Left cardiac atrium (tissue), 4 donors: ENCODE measurements at regions not wholly inside any gene's neighbourhood (a gene's known extent, or its start where the extent isn't known, plus 50 kb on each side); places are given as distances from the start of the nearest gene placed in this dataset.
"Not testable (repeated sequence)": the region's sequence is repeated elsewhere in the genome, so short reads cannot be mapped to it uniquely, and the experiment has no call there.

Experiments
- ATAC-seq, 2 donors: fragments of 200-7000 bp; cut with Tn5 transposase; one replicate each; pipeline ENCODE4 v1.9.1; 2020; ENCODE audit warnings: mild to moderate bottlenecking in 2 of 2, moderate library complexity in 2 of 2
- DNase-seq: peaks from one replicate; pipeline ENCODE4 v3.0.0-alpha.2; 2020
- intact Hi-C, 2 donors: fragments of 100-400 bp; cut with DNase I; formaldehyde crosslinking; loops; one replicate each; pipeline versions ENCODE4 v1.14.1 to v1.15.1; 2022 to 2023
- donor health status: DM: no; HTN: yes; CAD: no.
- donor health status: DM: no; HTN: yes; CAD: no; lungs with severe emphysema.
- donor health status: DM: yes; HTN: yes; CAD: no.
- donor health status: Dilated cardiomyopathy.

- ATAC-seq = no peak
- intact Hi-C loops = no loop called here
- no peak for DNase-seq
Observed at GRCh38 chr9:7636838-7637467, 162.6 kb downstream of the DMAC1 start.

GRCh38 chr9:7636309-7636708 is 163.3 kb downstream of the DMAC1 start:
- ATAC-seq (no peak), DNase-seq (no peak)
- intact Hi-C loops = no loop called here

GRCh38 chr9:7626571-7627029 is 173.0 kb downstream of the DMAC1 start:
- ATAC-seq, intact Hi-C loops, DNase-seq: not testable (repeated sequence)

- DNase-seq = no peak
- no peak for ATAC-seq
- intact Hi-C loops = no loop called here
Observed at GRCh38 chr9:7622481-7622880, 177.1 kb downstream of the DMAC1 start.

- DNase-seq (no peak), ATAC-seq (no peak)
- intact Hi-C loops = no loop called here
Observed at GRCh38 chr9:7615344-7615743, 184.2 kb downstream of the DMAC1 start.

GRCh38 chr9:7613931-7614330 is 185.6 kb downstream of the DMAC1 start:
- DNase-seq (no peak), ATAC-seq (no peak)
- intact Hi-C loops = no loop called here

- no peak for DNase-seq
- intact Hi-C loops = no loop called here
- no peak for ATAC-seq
Observed at GRCh38 chr9:7608261-7608660, 191.3 kb downstream of the DMAC1 start.

GRCh38 chr9:7607421-7607820 is 192.2 kb downstream of the DMAC1 start:
- DNase-seq (no peak), ATAC-seq (no peak)
- intact Hi-C loops = no loop called here

GRCh38 chr9:7606591-7606990 is 193.0 kb downstream of the DMAC1 start:
- no peak for ATAC-seq
- intact Hi-C loops = no loop called here
- DNase-seq = no peak

GRCh38 chr9:7601739-7602138 is 197.8 kb downstream of the DMAC1 start:
- intact Hi-C loops = no loop called here
- no peak for ATAC-seq
- no peak for DNase-seq

- ATAC-seq (no peak), DNase-seq (no peak)
- intact Hi-C loops = no loop called here
Observed at GRCh38 chr9:7597716-7598115, 201.9 kb downstream of the DMAC1 start.

GRCh38 chr9:7592321-7593316 is 207.0 kb downstream of the DMAC1 start:
- intact Hi-C loops = no loop called here
- DNase-seq = no peak
- no peak for ATAC-seq

GRCh38 chr9:7591501-7591900 is 208.1 kb downstream of the DMAC1 start:
- intact Hi-C loops = no loop called here
- ATAC-seq (no peak), DNase-seq (no peak)

GRCh38 chr9:7580568-7580967 is 219.0 kb downstream of the DMAC1 start:
- DNase-seq (no peak), ATAC-seq (no peak)
- intact Hi-C loops = no loop called here

GRCh38 chr9:7579351-7579750 is 220.2 kb downstream of the DMAC1 start:
- intact Hi-C loops = no loop called here
- ATAC-seq (no peak), DNase-seq (no peak)

GRCh38 chr9:7578951-7579350 is 220.6 kb downstream of the DMAC1 start:
- DNase-seq (no peak), ATAC-seq (no peak)
- intact Hi-C loops = no loop called here

GRCh38 chr9:7570107-7570720 is 229.4 kb downstream of the DMAC1 start:
- peak in 1 of 2 donors; percentile 36 for ATAC-seq
- intact Hi-C loops = no loop called here
- DNase-seq = peak; percentile 27

GRCh38 chr9:7567687-7568086 is 231.9 kb downstream of the DMAC1 start:
- DNase-seq (no peak), ATAC-seq (no peak)
- intact Hi-C loops = no loop called here

GRCh38 chr9:7561527-7562080 is 238.0 kb downstream of the DMAC1 start:
- intact Hi-C loops = no loop called here
- DNase-seq = no peak
- ATAC-seq = no peak
